WERI-Rb-1 (cell line): ENCODE measurements at regions not wholly inside any gene's neighbourhood (a gene's known extent, or its start where the extent isn't known, plus 50 kb on each side); places are given as distances from the start of the nearest gene placed in this dataset.
"Not testable (repeated sequence)": the region's sequence is repeated elsewhere in the genome, so short reads cannot be mapped to it uniquely, and the experiment has no call there.

Source experiments
- DNase-seq: peaks from one replicate; pipeline ENCODE4 v3.0.0-alpha.2; 2020
- H3K27ac ChIP-seq: fragments of 250-450 bp; sonication (Bioruptor Pico); 2 replicates; pipeline ENCODE4 v1.5.1; 2020; ENCODE audit warnings: mild to moderate bottlenecking, moderate library complexity
- H3K27me3 ChIP-seq: fragments of 250-450 bp; sonication (Bioruptor Pico); 2 replicates; pipeline ENCODE4 v1.5.1; 2021; ENCODE audit warnings: mild to moderate bottlenecking, low read depth, moderate library complexity; ENCODE audit not compliant: insufficient read depth, severe bottlenecking
- H3K36me3 ChIP-seq: fragments of 250-450 bp; sonication (Bioruptor Pico); 2 replicates; pipeline ENCODE4 v1.5.1; 2020; ENCODE audit warnings: mild to moderate bottlenecking, moderate library complexity
- H3K4me3 ChIP-seq: 2 replicates; pipeline ENCODE4 v1.5.1; 2011; ENCODE audit warnings: low read depth, mild to moderate bottlenecking, control low read depth, low read length
- H3K9me3 ChIP-seq: fragments of 250-450 bp; sonication (Bioruptor Pico); 2 replicates; pipeline ENCODE4 v1.5.1; 2021; ENCODE audit warnings: mild to moderate bottlenecking, moderate library complexity; ENCODE audit not compliant: severe bottlenecking
- TF ChIP-seq, protein P1 (sequence below): IDR thresholded peaks from 2 replicates; pipeline ENCODE4 v1.5.1; 2011; ENCODE audit warnings: low read depth, mild to moderate bottlenecking, control low read depth, inconsistent platforms, low read length

- H3K27me3 ChIP-seq, result no peaks in the 10 kb centered on the region
- H3K4me3 ChIP-seq, result no peak overlapping the region
- TF ChIP-seq, protein P1, sequence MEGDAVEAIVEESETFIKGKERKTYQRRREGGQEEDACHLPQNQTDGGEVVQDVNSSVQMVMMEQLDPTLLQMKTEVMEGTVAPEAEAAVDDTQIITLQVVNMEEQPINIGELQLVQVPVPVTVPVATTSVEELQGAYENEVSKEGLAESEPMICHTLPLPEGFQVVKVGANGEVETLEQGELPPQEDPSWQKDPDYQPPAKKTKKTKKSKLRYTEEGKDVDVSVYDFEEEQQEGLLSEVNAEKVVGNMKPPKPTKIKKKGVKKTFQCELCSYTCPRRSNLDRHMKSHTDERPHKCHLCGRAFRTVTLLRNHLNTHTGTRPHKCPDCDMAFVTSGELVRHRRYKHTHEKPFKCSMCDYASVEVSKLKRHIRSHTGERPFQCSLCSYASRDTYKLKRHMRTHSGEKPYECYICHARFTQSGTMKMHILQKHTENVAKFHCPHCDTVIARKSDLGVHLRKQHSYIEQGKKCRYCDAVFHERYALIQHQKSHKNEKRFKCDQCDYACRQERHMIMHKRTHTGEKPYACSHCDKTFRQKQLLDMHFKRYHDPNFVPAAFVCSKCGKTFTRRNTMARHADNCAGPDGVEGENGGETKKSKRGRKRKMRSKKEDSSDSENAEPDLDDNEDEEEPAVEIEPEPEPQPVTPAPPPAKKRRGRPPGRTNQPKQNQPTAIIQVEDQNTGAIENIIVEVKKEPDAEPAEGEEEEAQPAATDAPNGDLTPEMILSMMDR, result no peak
- H3K27ac ChIP-seq, result no peak overlapping the region
- peaks cover 3% of the 10 kb centered on the region for H3K9me3 ChIP-seq
- no peak for DNase-seq
- no peaks in the 10 kb centered on the region for H3K36me3 ChIP-seq
Measured at GRCh38 chrX:34294665-34295064, 162.6 kb upstream of the FAM47A start.

GRCh38 chrX:34288782-34289181, 156.7 kb upstream of the FAM47A start:
- Histone ChIP-seq H3K9me3 (no peaks in the 10 kb centered on the region), H3K36me3 (no peaks in the 10 kb centered on the region), H3K4me3 (no peak overlapping the region), H3K27ac (no peak overlapping the region), H3K27me3 (no peaks in the 10 kb centered on the region)
- DNase-seq, result no peak
- TF ChIP-seq, protein P1, result no peak

DNA sequence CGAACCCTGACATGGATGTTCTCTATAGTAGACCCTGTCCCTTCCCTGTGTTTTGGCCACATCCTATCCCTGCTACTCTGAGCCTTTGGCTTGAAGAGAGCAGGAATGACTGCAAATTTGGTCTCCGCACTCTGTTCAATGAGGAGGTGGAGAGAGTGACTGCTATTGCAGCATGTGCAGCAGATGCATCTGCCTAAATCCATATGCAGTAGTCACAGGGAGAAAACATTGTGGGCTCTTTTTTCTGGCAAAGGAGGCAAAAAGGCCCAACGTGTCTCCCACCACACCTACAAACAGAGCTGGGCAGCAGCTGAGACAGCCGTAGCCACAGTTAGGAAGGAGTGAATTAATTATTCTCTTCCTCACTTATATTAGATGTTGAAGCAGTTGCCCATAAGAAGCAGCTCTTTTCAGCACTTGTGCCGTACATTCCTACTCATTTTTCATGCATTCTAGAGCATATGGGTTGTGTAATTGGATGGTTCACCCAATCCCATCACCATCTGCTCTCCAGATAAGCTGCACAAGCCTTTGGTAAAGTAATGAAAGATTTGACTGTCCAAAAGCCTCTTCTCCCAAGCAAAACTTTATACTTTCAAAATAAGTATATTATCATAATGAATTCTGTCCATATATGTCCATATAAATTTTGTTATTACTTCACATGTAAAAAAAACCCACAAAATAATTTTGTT, 147.9 kb upstream of the FAM47A start:
- peak; percentile 14 for DNase-seq
- no peaks in the 10 kb centered on the region for H3K9me3 ChIP-seq
- H3K36me3 ChIP-seq, result no peaks in the 10 kb centered on the region
- peaks cover 3% of the 10 kb centered on the region for H3K27me3 ChIP-seq
- TF ChIP-seq, protein P1, result no peak
- no peak overlapping the region for H3K4me3 ChIP-seq
- peak overlapping the region; percentile 66 for H3K27ac ChIP-seq

- no peaks in the 10 kb centered on the region for H3K36me3 ChIP-seq
- no peak overlapping the region for H3K4me3 ChIP-seq
- no peaks in the 10 kb centered on the region for H3K27me3 ChIP-seq
- TF ChIP-seq, protein P1, result no peak
- no peak for DNase-seq
- no peak overlapping the region for H3K27ac ChIP-seq
- H3K9me3 ChIP-seq, result no peaks in the 10 kb centered on the region
Measured at GRCh38 chrX:34275699-34276098, 143.6 kb upstream of the FAM47A start.

- TF ChIP-seq, protein P1, result no peak
- Histone ChIP-seq H3K36me3 (no peaks in the 10 kb centered on the region), H3K27me3 (no peaks in the 10 kb centered on the region), H3K4me3 (no peak overlapping the region), H3K9me3 (no peaks in the 10 kb centered on the region), H3K27ac (no peak overlapping the region)
- DNase-seq, result no peak
Measured at GRCh38 chrX:34270434-34270833, 138.3 kb upstream of the FAM47A start.

- H3K4me3 ChIP-seq, result no peak overlapping the region
- TF ChIP-seq, protein P1, result no peak
Measured at GRCh38 chrX:34238896-34239295, 106.8 kb upstream of the FAM47A start.

DNA sequence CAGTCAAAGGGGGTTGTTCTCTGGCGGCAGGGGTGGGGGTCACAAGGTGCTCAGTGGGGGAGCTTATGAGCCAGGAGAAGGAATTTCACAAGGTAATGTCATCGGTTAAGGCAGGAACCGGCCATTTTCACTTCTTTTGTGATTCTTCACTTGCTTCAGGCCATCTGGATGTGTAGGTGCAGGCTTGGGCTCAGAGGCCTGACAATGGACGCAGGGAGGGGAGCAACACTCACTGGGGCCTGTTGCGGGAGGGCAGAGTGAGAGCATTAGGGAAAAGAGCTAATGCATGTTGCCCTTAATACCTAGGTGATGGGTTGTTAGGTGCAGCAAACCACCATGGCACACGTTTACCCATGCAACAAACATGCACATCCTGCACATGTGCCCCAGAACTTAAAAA, 98.0 kb upstream of the FAM47A start:
- DNase-seq, H3K9me3 ChIP-seq, H3K27me3 ChIP-seq, H3K27ac ChIP-seq, H3K36me3 ChIP-seq, H3K4me3 ChIP-seq: not testable (repeated sequence)

More at GRCh38 chrX:34238896-34239295, 106.8 kb upstream of the FAM47A start:
- Histone ChIP-seq H3K36me3 (no peaks in the 10 kb centered on the region), H3K9me3 (no peaks in the 10 kb centered on the region), H3K27me3 (no peaks in the 10 kb centered on the region), H3K27ac (no peak overlapping the region)
- DNase-seq, result no peak
